GM23338 (cell line): ENCODE measurements at regions not wholly inside any gene's neighbourhood (a gene's known extent, or its start where the extent isn't known, plus 50 kb on each side); places are given as distances from the start of the nearest gene placed in this dataset.

Source experiments
- ATAC-seq: fragments of 200-7000 bp; cut with Tn5 transposase; 3 replicates; pipeline ENCODE4 v1.9.1; 2020
- DNase-seq: peaks from one replicate; pipeline ENCODE4 v3.0.0-alpha.2; 2015; ENCODE audit warnings: low spot score
- H2AFZ ChIP-seq: fragments of 200-600 bp; sonication (generic); 2 replicates; pipeline ENCODE4 v1.8.0; 2016; ENCODE audit warnings: antibody characterized with exemption, mild to moderate bottlenecking, moderate library complexity
- H3F3A ChIP-seq: fragments of 200-600 bp; sonication (generic); replicated peaks from 2 replicates; pipeline ENCODE4 v1.8.0; 2017; ENCODE audit warnings: antibody characterized with exemption, mixed run types, low read depth
- H3K27ac ChIP-seq: fragments of 200-600 bp; sonication (generic); 2 replicates; pipeline ENCODE4 v1.6.1; 2016; ENCODE audit warnings: low read depth
- H3K27me3 ChIP-seq: fragments of 200-600 bp; sonication (generic); 2 replicates; pipeline ENCODE4 v1.8.0; 2016; ENCODE audit warnings: mild to moderate bottlenecking, mixed run types, moderate library complexity; ENCODE audit not compliant: insufficient read depth
- H3K36me3 ChIP-seq: fragments of 200-600 bp; sonication (generic); 2 replicates; pipeline ENCODE4 v1.8.0; 2016; ENCODE audit warnings: mild to moderate bottlenecking; ENCODE audit not compliant: insufficient read depth
- H3K4me1 ChIP-seq: fragments of 200-600 bp; sonication (generic); 2 replicates; pipeline ENCODE4 v1.8.0; 2016; ENCODE audit warnings: mild to moderate bottlenecking, moderate library complexity; ENCODE audit not compliant: insufficient read depth
- H3K4me2 ChIP-seq: fragments of 200-600 bp; sonication (generic); 2 replicates; pipeline ENCODE4 v1.7.1; 2017; ENCODE audit warnings: mixed run types
- H3K4me3 ChIP-seq: fragments of 200-600 bp; sonication (generic); 2 replicates; pipeline ENCODE4 v1.6.1; 2016; ENCODE audit warnings: mixed run types
- H3K79me2 ChIP-seq: fragments of 200-600 bp; sonication (generic); replicated peaks from 2 replicates; pipeline ENCODE4 v1.8.0; 2017; ENCODE audit warnings: mild to moderate bottlenecking; ENCODE audit not compliant: insufficient read depth
- H3K9me2 ChIP-seq: fragments of 200-600 bp; sonication (generic); 2 replicates; pipeline ENCODE4 v1.8.0; 2017; ENCODE audit not compliant: insufficient read depth
- H4K20me1 ChIP-seq: fragments of 200-600 bp; sonication (generic); replicated peaks from 2 replicates; pipeline ENCODE4 v1.8.0; 2017; ENCODE audit warnings: mild to moderate bottlenecking; ENCODE audit not compliant: insufficient read depth
- H3K27ac Mint-ChIP-seq: 2 replicates; pipeline ENCODE4 v1.8.0; 2020; ENCODE audit warnings: inconsistent platforms, mild to moderate bottlenecking, moderate library complexity, mixed read lengths
- H3K27me3 Mint-ChIP-seq: 3 replicates; pipeline ENCODE4 v1.8.0; 2022; ENCODE audit warnings: low read depth, mild to moderate bottlenecking, moderate library complexity, mixed read lengths, inconsistent platforms; ENCODE audit not compliant: insufficient read depth, poor library complexity
- H3K36me3 Mint-ChIP-seq: 3 replicates; pipeline ENCODE4 v1.8.0; 2021; ENCODE audit warnings: low read depth, mild to moderate bottlenecking, inconsistent platforms, moderate library complexity, mixed read lengths
- H3K4me1 Mint-ChIP-seq: 3 replicates; pipeline ENCODE4 v1.8.0; 2020; ENCODE audit warnings: mild to moderate bottlenecking, inconsistent platforms, mixed read lengths
- H3K4me3 Mint-ChIP-seq: 3 replicates; pipeline ENCODE4 v1.8.0; 2021; ENCODE audit warnings: moderate library complexity, mild to moderate bottlenecking, inconsistent platforms, mixed read lengths
- H3K9me3 Mint-ChIP-seq: 3 replicates; pipeline ENCODE4 v1.8.0; 2020; ENCODE audit warnings: moderate library complexity, mild to moderate bottlenecking, inconsistent platforms, mixed read lengths
- CREB1 ChIP-seq: fragments of 250-450 bp; sonication (Bioruptor Pico); IDR thresholded peaks from 2 replicates; pipeline ENCODE4 v1.5.0; 2020; ENCODE audit warnings: low read depth, mild to moderate bottlenecking, moderate library complexity
- EZH2 ChIP-seq: fragments of 200-600 bp; sonication (generic); IDR thresholded peaks from one replicate; pipeline ENCODE4 v1.8.0; 2017; ENCODE audit warnings: antibody characterized with exemption, mild to moderate bottlenecking, low read depth; ENCODE audit not compliant: unreplicated experiment
- EZH2phosphoT487 ChIP-seq: fragments of 200-600 bp; sonication (generic); IDR thresholded peaks from one replicate; pipeline ENCODE4 v1.8.1; 2018; ENCODE audit warnings: antibody characterized with exemption; ENCODE audit not compliant: unreplicated experiment
- JUNB ChIP-seq: IDR thresholded peaks from one replicate; pipeline ENCODE4 v1.6.1; 2016; ENCODE audit warnings: antibody characterized with exemption; ENCODE audit not compliant: unreplicated experiment
- NANOG ChIP-seq: IDR thresholded peaks from 2 replicates; pipeline ENCODE4 v1.6.1; 2016; ENCODE audit warnings: antibody characterized with exemption, borderline replicate concordance
- POLR2AphosphoS5 ChIP-seq: IDR thresholded peaks from 2 replicates; pipeline ENCODE4 v1.6.1; 2016; ENCODE audit warnings: antibody characterized with exemption, low read depth
- STAT1 ChIP-seq: IDR thresholded peaks from one replicate; pipeline ENCODE4 v1.6.1; 2016; ENCODE audit warnings: antibody characterized with exemption; ENCODE audit not compliant: unreplicated experiment
- ZNF114 ChIP-seq: fragments of 250-450 bp; sonication (Bioruptor Pico); IDR thresholded peaks from 2 replicates; pipeline ENCODE4 v1.5.0; 2020; ENCODE audit warnings: mild to moderate bottlenecking, moderate library complexity
- ZNF331 ChIP-seq: fragments of 250-450 bp; sonication (Bioruptor Pico); IDR thresholded peaks from 2 replicates; pipeline ENCODE4 v1.5.0; 2020; ENCODE audit warnings: low read depth, mild to moderate bottlenecking, moderate library complexity
- TF ChIP-seq, protein P1 (sequence below), 2 experiments: fragments of 200-600 bp in 1 of 2; sonication (generic) in 1 of 2; conservative IDR thresholded peaks; 2 replicates each; pipeline versions ENCODE4 v1.5.1 to v1.6.1; 2016 to 2017; ENCODE audit warnings: antibody characterized with exemption in 2 of 2, low read depth in 2 of 2, mild to moderate bottlenecking in 2 of 2, moderate library complexity in 1 of 2
- TF ChIP-seq, protein P2 (sequence below): fragments of 250-450 bp; sonication (Bioruptor Pico); IDR thresholded peaks from 2 replicates; pipeline ENCODE4 v1.5.0; 2020; ENCODE audit warnings: mild to moderate bottlenecking, moderate library complexity
- TF ChIP-seq, protein P3 (sequence below): IDR thresholded peaks from one replicate; pipeline ENCODE4 v1.6.1; 2018; ENCODE audit warnings: antibody characterized with exemption; ENCODE audit not compliant: unreplicated experiment
- TF ChIP-seq, protein P4 (sequence below): IDR thresholded peaks from 2 replicates; pipeline ENCODE4 v1.6.1; 2016; ENCODE audit warnings: antibody characterized with exemption

DNA sequence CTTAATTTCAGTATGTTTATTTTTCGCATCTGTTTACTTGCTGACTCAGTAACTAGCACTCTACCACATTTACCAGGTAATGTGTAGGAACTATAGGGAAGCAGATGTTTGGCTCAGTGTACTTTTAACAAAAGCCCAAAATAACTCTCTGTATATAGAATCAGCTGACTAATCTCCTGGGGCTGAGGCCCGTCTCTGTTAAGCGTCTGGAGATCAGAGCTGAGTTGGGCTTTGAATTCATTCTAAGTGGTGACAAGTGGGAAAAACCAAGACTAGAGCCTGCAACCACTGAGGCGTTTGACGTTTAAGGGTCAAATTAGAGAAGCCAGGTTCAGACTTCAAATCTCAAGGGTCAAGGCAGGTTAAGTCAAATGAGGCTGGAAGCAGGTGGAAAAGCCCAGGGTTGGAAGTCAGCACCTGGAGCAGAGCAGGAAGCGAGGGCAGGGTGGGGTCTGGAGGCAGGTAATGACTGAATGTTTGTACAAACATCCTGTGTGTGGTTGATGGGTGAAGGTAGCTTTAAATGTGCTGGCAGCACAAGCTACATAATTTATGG is 56.8 kb upstream of the LYST start:
- Histone ChIP-seq H3K4me1 (0 out of 2 replicates have a peak, but pooled peaks cover 9% of the 10 kb centered on the region), H3F3A (no peaks in the 10 kb centered on the region), H4K20me1 (no peaks in the 10 kb centered on the region; the same call in 1 of the 2 replicates), H3K4me2 (no peak overlapping the region), H3K79me2 (no peaks in the 10 kb centered on the region), H3K27me3 (no peaks in the 10 kb centered on the region), H3K36me3 (no peaks in the 10 kb centered on the region), H3K27ac (no peak overlapping the region), H3K9me2 (no peaks in the 10 kb centered on the region), H3K4me3 (no peak overlapping the region), H2AFZ (no peak overlapping the region)
- Mint-ChIP-seq H3K27me3 (peaks cover 8% of the 10 kb centered on the region), H3K4me1 (peaks cover 17% of the 10 kb centered on the region), H3K36me3 (no peaks in the 10 kb centered on the region), H3K27ac (no peak overlapping the region), H3K4me3 (no peak overlapping the region), H3K9me3 (no peaks in the 10 kb centered on the region)
- ATAC-seq, result no peak
- DNase-seq, result no peak
- TF ChIP-seq, protein P1, sequence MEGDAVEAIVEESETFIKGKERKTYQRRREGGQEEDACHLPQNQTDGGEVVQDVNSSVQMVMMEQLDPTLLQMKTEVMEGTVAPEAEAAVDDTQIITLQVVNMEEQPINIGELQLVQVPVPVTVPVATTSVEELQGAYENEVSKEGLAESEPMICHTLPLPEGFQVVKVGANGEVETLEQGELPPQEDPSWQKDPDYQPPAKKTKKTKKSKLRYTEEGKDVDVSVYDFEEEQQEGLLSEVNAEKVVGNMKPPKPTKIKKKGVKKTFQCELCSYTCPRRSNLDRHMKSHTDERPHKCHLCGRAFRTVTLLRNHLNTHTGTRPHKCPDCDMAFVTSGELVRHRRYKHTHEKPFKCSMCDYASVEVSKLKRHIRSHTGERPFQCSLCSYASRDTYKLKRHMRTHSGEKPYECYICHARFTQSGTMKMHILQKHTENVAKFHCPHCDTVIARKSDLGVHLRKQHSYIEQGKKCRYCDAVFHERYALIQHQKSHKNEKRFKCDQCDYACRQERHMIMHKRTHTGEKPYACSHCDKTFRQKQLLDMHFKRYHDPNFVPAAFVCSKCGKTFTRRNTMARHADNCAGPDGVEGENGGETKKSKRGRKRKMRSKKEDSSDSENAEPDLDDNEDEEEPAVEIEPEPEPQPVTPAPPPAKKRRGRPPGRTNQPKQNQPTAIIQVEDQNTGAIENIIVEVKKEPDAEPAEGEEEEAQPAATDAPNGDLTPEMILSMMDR (conservative IDR thresholded peaks at IDR 0.05; ENCODE audit: low read depth in 2 of 2), result no peak
- TF ChIP-seq ZNF114 (CRISPR knock-in tag) (no peak), CREB1 (CRISPR knock-in tag) (no peak), NANOG (no peak), ZNF331 (CRISPR knock-in tag) (no peak), EZH2phosphoT487 (no peak), JUNB (no peak), STAT1 (no peak), POLR2AphosphoS5 (no peak), EZH2 (no peak)
- TF ChIP-seq, protein P2, sequence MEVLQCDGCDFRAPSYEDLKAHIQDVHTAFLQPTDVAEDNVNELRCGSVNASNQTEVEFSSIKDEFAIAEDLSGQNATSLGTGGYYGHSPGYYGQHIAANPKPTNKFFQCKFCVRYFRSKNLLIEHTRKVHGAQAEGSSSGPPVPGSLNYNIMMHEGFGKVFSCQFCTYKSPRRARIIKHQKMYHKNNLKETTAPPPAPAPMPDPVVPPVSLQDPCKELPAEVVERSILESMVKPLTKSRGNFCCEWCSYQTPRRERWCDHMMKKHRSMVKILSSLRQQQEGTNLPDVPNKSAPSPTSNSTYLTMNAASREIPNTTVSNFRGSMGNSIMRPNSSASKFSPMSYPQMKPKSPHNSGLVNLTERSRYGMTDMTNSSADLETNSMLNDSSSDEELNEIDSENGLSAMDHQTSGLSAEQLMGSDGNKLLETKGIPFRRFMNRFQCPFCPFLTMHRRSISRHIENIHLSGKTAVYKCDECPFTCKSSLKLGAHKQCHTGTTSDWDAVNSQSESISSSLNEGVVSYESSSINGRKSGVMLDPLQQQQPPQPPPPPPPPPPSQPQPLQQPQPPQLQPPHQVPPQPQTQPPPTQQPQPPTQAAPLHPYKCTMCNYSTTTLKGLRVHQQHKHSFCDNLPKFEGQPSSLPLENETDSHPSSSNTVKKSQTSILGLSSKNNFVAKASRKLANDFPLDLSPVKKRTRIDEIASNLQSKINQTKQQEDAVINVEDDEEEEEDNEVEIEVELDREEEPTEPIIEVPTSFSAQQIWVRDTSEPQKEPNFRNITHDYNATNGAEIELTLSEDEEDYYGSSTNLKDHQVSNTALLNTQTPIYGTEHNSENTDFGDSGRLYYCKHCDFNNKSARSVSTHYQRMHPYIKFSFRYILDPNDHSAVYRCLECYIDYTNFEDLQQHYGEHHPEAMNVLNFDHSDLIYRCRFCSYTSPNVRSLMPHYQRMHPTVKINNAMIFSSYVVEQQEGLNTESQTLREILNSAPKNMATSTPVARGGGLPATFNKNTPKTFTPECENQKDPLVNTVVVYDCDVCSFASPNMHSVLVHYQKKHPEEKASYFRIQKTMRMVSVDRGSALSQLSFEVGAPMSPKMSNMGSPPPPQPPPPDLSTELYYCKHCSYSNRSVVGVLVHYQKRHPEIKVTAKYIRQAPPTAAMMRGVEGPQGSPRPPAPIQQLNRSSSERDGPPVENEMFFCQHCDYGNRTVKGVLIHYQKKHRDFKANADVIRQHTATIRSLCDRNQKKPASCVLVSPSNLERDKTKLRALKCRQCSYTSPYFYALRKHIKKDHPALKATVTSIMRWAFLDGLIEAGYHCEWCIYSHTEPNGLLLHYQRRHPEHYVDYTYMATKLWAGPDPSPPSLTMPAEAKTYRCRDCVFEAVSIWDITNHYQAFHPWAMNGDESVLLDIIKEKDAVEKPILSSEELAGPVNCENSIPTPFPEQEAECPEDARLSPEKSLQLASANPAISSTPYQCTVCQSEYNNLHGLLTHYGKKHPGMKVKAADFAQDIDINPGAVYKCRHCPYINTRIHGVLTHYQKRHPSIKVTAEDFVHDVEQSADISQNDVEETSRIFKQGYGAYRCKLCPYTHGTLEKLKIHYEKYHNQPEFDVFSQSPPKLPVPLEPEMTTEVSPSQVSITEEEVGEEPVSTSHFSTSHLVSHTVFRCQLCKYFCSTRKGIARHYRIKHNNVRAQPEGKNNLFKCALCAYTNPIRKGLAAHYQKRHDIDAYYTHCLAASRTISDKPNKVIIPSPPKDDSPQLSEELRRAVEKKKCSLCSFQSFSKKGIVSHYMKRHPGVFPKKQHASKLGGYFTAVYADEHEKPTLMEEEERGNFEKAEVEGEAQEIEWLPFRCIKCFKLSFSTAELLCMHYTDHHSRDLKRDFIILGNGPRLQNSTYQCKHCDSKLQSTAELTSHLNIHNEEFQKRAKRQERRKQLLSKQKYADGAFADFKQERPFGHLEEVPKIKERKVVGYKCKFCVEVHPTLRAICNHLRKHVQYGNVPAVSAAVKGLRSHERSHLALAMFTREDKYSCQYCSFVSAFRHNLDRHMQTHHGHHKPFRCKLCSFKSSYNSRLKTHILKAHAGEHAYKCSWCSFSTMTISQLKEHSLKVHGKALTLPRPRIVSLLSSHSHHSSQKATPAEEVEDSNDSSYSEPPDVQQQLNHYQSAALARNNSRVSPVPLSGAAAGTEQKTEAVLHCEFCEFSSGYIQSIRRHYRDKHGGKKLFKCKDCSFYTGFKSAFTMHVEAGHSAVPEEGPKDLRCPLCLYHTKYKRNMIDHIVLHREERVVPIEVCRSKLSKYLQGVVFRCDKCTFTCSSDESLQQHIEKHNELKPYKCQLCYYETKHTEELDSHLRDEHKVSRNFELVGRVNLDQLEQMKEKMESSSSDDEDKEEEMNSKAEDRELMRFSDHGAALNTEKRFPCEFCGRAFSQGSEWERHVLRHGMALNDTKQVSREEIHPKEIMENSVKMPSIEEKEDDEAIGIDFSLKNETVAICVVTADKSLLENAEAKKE (CRISPR knock-in tag), result no peak
- TF ChIP-seq, protein P3, sequence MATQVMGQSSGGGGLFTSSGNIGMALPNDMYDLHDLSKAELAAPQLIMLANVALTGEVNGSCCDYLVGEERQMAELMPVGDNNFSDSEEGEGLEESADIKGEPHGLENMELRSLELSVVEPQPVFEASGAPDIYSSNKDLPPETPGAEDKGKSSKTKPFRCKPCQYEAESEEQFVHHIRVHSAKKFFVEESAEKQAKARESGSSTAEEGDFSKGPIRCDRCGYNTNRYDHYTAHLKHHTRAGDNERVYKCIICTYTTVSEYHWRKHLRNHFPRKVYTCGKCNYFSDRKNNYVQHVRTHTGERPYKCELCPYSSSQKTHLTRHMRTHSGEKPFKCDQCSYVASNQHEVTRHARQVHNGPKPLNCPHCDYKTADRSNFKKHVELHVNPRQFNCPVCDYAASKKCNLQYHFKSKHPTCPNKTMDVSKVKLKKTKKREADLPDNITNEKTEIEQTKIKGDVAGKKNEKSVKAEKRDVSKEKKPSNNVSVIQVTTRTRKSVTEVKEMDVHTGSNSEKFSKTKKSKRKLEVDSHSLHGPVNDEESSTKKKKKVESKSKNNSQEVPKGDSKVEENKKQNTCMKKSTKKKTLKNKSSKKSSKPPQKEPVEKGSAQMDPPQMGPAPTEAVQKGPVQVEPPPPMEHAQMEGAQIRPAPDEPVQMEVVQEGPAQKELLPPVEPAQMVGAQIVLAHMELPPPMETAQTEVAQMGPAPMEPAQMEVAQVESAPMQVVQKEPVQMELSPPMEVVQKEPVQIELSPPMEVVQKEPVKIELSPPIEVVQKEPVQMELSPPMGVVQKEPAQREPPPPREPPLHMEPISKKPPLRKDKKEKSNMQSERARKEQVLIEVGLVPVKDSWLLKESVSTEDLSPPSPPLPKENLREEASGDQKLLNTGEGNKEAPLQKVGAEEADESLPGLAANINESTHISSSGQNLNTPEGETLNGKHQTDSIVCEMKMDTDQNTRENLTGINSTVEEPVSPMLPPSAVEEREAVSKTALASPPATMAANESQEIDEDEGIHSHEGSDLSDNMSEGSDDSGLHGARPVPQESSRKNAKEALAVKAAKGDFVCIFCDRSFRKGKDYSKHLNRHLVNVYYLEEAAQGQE, result no peak
- TF ChIP-seq, protein P4, sequence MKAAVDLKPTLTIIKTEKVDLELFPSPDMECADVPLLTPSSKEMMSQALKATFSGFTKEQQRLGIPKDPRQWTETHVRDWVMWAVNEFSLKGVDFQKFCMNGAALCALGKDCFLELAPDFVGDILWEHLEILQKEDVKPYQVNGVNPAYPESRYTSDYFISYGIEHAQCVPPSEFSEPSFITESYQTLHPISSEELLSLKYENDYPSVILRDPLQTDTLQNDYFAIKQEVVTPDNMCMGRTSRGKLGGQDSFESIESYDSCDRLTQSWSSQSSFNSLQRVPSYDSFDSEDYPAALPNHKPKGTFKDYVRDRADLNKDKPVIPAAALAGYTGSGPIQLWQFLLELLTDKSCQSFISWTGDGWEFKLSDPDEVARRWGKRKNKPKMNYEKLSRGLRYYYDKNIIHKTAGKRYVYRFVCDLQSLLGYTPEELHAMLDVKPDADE, result no peak
